HG02938 (cell line): ENCODE measurements at regions not wholly inside any gene's neighbourhood (a gene's known extent, or its start where the extent isn't known, plus 50 kb on each side); places are given as distances from the start of the nearest gene placed in this dataset.
"Not testable (repeated sequence)": the region's sequence is repeated elsewhere in the genome, so short reads cannot be mapped to it uniquely, and the experiment has no call there.

ENCODE experiments used
- ATAC-seq: cut with Tn5 transposase; IDR thresholded peaks from one replicate; pipeline ENCODE4 v1.9.1; 2021; ENCODE audit warnings: mild to moderate bottlenecking, moderate library complexity; ENCODE audit not compliant: unreplicated experiment

DNA sequence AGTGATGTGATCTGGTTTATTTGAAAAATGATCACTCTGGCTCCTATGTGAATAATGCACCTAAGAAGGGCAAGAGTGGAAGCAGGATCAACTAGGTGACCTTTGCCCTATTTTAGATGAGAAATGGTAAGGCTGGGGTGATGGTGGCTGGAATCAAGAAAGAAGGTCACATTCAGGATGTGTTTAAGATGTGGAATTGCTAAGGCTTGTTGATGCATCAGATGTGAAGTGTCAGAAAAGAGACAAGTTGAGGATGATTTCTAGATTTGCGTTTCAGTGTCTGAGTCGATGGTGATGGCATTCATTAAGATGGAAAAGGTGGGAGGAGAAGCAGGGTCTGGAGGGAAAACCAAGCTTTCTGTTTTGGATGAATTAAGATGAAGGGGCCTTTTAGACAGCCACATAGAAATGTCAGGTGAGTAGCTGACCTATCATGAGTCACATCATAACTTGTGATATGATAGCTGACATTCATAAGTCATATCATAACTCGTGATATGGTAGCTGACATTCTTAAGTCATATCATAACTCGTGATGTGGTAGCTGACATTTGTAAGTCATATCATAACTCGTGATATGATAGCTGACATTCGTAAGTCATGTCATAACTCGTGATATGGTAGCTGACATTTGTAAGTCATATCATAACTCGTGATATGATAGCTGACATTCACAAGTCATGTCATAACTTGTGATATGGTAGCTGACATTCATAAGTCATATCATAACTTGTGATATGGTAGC lies 101.2 kb upstream of the SEC11C start:
- ATAC-seq, result no peak

DNA sequence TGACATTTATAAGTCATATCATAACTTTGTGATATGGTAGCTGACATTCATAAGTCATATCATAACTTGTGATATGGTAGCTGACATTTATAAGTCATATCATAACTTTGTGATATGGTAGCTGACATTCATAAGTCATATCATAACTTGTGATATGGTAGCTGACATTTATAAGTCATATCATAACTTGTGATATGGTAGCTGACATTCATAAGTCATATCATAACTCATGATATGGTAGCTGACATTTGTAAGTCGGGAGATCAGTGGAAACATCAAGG lies 100.7 kb upstream of the SEC11C start:
- ATAC-seq, result not testable (repeated sequence)

DNA sequence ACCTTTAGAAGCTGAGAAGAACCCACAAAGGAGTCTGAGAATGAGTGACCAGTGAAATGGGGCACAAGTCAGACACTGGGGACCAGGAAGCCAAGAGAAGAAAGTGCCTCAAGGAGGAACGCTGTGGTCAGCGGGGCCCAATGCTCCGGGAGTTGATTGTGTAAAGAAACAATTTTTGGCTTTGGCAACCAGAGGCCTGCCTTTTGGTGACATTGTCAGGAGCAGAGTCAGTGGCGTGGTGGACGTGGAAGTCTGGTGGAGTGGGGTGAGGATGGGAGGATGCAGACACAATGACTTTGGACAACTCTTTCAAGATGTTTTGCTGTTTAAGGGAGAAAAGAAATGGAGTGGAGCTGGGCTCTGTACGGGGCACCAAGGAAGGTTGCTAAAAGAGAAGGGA lies 100.2 kb upstream of the SEC11C start:
- no peak for ATAC-seq

DNA sequence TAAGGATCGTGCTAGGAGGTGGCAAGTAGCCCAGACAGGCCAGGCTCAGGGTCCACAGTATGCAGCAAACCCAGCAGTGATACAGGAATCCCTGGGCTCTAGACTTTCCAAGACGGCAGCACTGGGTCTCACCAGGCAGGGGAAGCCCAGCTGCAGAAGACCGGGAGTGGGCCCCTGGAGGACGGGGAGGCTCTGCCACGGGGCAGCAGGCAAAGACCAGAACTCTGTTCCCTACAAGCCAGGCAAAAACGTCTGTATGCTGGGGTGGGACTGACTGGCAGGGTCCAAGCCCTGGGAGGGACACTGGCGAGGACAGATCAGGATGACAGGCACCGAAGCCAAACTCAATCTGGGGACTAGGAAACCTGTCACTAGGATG lies 98.9 kb upstream of the SEC11C start:
- ATAC-seq, result no peak

DNA sequence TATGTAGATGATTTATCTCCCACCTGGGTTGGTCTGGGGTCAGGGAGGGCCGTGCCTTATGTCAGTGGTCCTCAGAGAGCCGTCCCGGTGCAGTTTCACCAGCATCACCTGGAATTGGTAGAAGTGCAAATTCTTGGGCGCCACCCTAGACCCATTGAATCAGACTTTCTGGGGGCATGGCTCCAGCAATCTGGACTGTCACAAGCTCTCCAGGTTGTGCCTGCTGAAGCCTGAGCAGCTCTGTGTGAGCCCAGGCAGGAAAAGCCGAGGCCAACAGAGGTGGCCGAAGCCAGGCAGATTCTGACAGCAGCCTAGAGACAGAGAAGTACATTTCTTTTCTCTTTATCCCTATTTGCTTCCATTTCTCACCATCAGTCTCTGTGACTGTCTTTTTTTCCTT lies 98.4 kb upstream of the SEC11C start:
- ATAC-seq, result no peak

DNA sequence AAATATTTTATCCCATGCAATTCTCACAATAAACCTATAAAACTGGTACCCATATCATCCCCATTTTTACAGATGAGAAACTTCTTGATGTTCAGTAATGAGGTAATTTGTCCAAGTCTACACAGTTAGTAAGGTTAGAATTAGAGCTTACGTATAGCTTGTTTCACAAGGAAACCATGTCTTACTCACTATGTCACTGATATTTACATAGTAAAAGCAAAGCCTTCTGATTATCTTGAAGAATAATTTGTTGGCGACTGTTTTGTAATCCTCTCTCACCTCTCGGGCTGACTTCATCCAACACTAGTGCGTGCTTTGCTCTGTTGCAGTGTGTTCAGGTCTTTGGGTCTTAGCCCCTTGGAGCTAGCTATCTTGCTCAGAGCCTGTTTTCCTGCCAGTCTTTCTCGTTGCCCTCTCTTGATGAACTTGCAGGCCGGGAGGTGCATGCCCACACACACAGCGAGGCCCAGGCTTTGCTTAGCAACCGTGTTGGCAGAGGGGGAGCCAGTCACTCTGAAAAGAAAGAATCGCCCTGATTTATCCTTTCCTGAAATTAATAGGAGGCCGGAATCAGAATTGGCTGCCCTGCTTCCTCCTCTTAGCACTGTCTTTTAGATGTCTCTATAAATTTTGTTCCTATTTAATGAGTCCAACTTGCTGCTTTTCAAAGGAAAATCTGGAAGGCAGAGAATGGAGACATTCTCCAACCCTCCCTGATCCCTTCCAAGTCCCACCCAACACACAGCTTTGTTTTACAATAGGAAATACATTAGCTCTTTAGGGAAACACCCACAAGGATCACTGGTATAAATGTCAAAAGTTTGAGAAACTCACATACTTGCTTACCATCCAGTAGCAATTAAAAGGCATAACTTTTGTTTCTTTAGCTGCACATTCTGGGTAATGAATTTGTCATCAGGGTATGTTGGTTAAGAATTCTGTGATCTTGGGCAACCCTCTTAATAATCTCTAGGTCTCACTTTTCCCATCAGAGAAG lies 97.6 kb upstream of the SEC11C start:
- no peak for ATAC-seq

DNA sequence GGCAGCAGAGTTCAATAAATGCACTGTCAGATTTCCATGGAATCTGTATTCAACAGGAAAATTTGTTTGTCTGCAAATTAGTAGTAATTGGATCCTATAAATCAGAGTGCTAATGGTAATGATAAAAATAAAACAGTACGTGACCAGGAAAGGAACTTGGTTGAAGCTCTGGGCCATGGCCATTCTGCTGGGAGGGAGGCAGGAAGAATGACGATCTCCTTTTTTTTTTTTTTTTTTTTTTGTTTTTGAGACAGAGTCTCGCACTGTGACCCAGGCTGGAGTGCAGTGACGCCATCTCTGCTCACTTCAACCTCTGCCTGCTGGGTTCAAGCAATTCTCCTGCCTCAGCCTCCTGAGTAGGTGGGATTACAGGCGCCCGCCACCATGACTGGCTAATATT lies 94.8 kb upstream of the SEC11C start:
- no peak for ATAC-seq

DNA sequence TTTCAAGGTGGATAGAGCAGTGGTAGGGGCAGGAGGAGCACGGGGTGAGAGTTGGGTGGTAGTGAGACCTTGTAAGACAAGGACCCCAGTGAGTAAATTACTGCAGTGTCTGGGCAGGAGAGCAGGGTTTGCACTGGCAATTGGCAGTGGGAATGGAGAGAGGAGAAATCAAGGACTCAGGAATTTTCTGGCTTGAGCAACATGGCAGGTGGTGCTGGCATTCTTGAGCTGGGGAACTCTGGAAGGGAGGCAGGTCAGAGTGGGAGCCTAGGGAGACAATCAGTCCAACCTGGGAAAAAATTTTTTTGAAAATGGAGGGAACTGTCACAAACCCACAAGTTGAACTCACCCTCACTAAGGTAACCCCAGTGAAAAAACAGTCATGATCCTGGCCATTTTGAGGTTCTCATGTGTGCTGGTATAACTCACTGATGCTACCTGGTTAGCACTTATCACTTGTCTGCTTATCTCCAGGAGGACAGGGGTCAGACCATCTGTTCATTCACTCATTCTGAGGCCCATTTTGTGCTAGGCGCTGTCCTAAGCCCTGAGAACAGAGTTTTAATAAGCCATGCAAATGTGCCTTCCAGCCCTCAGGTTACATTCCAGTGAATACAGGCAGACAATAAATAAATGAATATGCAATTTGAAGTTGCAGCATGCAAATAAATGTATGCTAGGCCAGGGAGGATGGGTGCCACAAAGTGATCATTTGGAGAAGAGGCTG lies 92.2 kb upstream of the SEC11C start:
- no peak for ATAC-seq

DNA sequence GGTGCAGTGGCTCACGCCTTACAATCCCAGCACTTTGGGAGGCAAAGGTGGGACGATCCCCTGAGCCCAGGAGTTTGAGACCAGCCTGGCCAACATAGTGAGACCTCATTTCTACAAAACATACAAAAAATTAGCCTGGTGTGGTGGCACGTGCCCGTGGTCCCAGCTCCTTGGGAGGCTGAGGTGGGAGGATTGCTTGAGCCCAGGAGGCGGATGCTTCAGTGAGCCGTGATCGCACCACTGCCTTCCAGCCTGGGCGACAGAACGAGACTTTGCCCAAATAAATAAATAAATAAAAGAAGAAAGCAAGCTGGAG lies 91.7 kb upstream of the SEC11C start:
- ATAC-seq, result no peak

DNA sequence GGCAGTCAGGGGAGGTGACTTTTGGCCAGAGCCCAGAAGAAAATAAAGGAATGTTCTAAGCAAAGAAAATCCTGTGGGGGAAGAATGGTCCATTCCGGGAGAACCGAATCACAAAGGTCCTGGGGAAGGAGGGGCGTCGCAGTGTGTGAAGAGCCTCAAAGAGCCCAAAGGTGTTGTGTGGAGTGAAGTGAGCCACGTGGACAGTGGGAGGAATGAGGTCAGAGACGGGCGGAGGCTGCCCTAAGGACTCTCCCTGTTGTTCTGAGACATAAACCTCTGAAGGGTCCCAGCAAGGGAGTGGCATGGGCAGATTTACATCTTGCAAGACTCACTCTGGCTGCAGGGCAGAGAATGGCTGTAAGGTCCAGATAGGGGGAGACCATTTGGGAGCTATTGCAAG lies 91.3 kb upstream of the SEC11C start:
- no peak for ATAC-seq

DNA sequence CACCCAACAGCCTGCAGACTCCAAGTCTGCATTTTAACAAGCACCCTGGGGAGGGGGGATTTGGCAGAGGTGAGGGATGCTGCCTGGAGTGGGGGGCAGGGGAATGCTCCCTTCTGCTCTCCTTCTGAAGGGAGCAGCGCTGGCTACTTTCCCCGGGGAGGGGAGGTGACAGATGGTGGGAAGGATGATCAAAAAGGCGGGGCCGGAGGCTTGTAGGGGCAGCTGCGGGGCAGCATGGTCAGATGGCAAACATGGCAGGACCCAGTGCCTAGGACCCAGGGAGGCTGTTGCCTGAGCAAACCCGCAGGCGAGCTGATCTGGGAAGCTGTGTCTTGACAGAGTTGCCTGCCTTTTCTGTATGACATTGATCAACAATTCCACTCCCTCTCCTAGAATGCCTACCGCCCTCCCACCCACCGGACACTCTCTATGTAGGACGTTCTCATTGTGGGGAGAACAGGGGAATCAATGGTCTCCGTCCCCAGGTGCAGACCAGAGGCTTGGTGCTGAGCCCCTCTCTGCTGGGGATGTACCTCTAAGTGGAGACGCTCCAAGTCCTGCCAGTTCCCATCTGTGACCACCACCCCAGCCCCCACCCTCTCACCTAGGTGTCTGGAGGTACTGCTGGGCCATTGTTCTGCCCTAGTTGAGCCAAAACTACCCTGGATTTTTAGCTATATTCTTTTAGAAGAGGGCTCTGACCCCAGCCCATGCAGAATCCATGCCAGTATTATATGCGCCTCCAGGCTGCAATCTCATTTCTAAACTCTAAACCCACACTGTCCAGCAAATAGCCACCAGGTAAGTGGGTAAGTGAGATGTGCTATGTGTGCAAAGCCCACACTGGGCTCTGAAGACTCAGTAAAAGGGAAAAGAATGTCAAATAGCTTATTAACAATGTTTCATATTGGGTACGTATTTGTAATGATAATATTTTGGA lies 89.7 kb upstream of the SEC11C start:
- no peak for ATAC-seq

DNA sequence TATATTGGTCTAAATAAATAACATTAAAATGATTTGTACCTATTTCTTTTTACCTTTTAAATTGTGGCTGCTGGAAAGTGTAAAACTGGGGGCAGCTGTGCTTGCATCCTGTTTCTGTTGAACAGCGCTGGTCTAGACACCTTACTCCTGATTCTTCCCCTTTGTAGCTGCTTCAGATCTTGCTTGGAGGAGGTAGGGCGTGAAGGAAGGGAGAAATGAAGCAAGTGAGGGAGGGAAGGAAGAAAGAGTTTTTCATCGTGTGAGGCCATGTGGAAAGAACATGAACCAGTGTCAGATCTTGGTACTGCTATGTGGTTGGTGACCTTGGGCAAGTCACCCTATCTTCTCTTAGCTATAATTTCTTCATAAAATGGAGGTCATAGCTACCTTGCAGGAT lies 89.0 kb upstream of the SEC11C start:
- ATAC-seq, result no peak

DNA sequence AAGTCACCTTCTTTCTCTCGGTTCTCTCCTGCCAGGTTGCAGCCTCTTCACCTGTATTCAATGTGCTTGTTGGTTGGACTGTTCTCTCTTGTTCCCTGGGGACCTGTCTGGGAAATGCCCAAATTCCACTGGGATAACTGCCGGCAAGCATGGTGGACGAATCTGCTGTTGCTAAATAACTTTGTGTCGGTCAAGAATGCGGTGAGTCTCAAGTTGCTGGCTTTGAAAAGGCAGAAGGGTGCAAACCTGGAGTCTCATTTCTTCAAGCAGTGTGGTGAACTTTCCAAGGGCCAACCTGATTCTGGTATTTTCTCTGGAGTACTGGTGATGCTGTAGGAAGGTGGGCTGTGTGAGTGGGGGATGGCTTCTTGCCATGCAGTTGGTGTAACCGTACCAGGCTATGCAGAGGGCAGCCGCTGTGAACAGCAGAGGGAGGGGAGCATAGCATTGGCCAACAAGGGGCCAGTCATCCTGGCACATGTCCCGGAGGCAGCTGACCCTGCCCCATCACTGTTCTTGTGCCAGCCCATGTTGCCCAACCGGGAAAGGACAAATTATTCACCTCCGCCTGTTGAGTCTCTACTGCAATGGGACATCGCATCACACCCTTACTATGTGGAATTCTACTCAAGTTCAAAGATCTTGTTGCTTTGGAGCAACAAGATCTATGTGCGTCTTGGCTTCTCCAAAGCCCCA lies 88.1 kb upstream of the SEC11C start:
- ATAC-seq, result no peak

DNA sequence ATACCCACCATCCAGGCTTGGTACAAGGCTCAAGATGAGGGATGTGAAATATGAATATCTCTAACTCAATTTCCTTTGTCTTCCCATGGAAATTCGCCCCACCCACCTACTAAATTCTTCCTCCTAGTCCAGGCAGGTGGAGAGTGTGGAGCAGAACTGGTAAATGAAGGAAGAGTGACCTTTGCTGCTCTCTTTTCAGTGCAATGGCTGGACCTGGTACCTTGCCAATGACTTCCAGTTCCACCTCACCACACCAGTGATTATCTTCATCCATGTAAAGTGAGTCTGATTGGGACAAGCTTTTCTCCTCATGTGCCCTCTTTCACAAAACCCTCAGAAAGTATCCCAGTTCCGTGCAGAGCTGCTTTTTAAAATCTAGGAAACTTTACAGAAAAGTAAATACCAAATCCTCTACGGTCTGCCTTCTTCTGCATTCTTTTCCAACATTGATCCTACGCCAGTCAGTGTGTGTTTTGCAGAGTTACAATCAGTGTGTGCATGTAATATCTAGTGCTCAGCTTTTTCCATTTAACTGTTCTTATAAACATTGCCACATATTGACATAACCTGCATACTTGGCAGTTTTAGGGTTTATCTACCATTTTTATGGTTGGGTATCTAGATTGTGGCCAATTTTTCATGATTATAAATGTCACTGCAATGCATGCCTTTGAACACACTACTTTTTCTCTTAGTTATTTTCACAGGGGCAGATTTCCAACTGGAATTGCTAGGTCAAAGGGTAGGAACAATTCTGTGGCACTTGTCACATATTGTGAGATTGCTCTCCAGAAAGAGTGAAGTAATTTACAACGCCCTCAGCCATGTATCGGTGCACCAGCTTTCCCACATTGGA lies 86.5 kb upstream of the SEC11C start:
- no peak for ATAC-seq

DNA sequence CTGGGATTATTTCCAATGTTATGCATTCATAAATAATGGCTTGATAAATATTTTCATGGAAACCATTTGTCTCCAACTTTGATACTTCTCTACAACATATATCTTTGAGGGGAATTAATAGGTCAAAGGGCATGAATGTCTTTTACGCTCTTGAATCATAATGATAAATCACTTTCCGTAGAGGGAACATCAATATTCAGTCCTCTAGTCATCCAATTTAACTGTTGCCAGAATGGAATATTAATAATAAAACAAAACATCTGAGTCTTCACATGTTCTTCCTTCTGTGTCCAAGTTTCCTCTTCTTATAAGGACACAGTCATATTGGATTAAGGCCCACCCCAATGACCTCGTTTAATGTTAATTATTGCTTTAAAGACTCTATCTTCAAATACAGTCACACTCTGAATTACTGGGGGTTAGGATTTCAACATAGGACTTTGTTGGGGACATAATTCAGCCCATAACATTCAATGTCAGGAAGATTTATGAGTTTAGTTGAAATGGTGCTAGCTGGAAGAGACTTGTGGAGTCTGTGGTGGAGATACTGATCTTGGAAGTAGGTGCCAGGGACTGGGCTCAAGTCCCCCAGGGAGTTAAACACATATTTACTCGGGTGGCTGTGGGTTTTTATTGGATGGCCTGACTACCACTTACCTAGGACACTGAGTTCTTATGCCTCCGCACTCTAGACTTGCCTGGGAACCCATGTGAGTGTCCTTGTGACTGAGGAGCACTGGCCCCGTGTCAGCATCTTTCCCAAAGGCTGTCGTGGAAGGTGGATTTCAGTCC lies 85.0 kb upstream of the SEC11C start:
- ATAC-seq, result no peak

DNA sequence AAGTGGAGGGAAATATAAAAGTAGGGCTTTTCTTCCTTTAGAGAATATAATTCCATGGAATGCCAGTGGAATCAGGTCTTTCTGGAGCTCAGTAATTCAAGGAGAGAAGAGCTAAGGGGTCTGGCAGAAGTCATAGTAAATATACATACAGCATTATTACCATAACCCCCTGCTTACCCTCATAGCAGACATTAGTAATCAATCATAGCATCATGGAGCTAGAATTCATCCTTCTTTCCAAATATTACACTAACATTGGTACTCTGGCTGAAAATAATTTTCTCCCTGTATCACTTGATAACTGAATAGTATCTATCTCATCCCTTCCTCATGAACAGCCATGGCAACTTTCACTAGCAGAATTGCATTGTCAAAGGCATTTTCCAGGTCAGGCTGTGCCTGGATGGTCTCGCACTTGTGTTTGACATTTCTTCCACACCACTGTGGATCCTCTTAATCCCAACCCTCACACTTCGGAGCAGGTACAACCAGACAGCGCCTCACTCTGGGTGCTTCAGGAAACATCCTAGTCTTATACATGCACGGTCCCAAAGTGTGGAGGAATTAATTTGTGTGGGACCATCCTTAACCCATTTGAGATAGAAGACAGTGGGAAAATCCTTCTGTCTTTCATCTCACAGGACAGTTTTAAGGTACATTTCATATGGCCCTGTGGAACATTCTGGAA lies 84.2 kb upstream of the SEC11C start:
- ATAC-seq, result no peak

DNA sequence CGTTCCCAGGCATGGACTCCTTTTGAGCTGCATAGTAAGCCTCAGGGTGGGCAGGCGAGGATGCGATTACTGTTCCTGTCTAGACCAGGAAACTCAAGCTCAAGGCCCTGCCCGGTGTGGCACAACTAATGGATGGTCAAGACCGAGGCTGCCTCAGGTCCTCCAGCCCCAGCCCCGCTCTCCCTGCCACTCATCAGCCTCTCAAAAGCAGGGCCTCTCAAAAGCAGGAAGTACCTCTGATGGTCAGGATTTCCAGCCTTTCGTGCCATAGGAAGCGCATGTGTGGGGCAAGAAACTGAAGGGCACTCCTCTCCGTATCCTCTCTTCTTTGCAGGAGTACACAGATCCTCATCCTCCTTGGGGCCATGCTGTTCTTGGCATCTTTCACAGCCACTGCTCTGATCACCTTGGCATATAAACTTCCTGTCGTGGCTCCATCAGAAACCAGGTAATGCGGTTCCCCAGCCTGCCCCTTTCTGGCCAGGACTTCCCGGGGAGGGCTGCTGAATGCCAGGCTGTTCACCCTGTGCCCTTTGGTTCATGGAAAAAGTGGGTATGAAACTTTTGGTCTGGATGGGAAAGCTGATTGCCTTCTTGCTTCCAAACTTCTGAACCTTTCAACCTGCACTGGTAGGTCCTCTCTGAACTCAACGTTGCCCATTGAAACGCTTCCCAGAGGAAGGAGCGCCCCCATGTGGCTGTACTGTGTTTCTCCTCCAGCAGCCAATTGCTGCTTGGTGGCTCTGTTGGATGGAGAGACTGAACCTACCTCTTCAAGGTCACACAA lies 82.8 kb upstream of the SEC11C start:
- peak; percentile 57 for ATAC-seq
